ENCODE measurements at regions not wholly inside any gene's neighbourhood (a gene's known extent, or its start where the extent isn't known, plus 50 kb on each side); places are given as distances from the start of the nearest gene placed in this dataset.

DNA sequence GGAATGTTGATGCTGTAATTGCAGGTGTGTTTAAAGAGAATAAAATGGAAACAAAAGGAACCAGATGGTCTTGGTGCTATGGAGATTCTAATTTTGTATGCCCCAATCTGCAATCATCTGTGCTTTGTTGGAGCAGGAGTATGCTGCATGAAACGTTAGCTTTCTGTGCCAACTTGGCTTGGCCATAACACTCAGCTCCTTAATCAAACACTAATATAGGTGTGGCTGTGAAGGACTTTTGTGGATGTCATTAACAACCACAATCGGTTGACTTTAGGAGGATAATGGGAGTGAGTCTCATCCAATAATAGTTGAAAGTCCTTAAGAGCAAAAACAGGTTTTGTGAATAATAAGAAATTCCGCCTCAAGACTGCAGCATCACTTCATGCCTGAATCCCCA is 399.2 kb downstream of the NLGN4X start:
- no peak for DNase-seq

DNA sequence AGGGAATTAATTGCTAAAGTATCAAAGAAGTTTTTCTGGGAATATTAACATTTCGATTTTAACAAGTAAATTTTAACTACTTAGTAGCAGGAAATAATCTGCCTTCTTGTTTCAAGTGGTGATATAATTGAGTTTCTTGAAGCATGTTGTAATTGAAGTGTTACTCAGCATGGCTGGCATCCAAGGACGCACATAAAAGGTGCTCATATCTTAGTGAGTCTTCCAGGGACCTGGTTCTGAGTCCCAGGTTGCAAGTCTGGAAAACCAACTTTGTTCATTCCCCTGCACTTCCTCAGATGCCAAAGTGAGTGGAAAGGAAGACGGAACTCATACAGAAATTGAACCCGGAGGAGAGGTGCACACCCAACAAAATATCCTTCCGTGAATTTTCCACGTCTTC is 399.6 kb downstream of the NLGN4X start:
- DNase-seq: no peak

DNA sequence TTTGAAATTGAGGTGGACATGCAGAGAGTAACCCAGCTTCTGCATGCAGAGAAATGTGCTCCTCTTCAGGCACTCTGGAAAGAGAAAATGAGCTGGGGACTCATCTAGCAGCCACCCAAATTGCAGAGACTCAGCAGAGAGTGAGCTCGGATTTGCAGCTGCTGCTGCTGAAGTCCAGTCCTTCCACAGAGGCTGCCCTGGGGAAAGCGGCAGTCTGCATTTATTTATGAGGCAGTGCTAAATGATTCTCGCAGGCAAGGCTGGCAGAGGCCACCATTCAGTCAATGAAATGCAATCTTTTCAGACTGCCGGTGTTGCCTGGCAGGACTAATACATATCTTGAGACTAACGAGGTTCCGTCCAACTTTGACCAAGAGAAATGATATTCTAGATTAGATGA is 404.8 kb downstream of the NLGN4X start:
- DNase-seq: no peak

DNA sequence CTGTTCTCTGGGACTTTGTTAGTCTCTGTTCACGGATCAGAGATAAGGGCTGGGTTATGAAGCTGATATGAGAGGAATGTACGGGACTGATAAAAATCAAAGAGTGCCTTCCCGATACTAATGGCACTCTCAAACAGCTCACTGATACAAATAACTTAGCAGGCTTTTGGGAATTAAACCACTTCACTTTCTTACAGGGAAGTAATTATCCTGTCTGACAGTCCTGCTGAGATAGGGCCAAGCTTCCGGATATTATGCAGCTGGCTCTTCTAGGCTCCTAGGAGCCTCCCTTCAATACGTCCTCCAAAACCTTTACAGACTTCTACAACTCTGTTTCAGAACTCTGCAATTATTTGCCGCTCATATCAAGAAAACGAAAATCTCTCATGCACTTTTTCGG is 418.0 kb downstream of the NLGN4X start:
- no peak for DNase-seq

DNA sequence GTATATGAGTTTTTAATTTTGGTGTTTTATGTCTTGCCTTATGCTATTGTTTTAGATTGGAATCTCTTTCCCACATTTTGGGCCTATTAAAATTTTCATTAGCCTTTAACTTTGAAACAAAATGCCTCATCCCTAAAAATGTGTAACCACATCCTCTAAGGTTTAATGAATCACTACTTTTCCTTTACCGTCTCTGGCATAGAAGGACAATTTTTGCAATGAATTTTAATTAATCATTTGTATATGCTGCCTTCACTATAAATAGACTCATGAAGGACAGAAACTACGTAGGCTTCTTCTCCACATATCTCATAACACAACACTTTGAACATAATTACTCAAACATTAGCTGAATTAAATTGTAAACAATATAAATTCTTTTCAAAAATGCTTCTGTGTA is 421.5 kb downstream of the NLGN4X start:
- no peak for DNase-seq

DNA sequence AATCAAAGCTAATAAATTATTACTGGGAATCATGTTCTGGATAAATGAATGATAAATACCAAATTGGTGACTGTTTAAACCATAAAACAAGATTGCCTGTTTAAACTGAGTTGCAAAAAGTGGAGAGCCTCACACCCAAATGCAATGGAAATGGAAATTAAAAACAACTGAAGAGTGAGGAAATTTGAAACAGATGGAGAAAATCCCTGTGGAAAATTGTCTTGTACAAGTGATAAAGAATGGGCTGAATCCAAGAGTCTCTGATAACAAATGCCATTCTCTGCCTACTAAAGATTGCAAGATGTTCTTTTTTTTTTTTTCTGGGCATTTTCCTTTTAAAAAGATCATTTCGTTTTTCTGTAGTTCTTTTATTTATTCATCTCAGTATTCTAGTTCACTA is 426.3 kb downstream of the NLGN4X start:
- DNase-seq: no peak

DNA sequence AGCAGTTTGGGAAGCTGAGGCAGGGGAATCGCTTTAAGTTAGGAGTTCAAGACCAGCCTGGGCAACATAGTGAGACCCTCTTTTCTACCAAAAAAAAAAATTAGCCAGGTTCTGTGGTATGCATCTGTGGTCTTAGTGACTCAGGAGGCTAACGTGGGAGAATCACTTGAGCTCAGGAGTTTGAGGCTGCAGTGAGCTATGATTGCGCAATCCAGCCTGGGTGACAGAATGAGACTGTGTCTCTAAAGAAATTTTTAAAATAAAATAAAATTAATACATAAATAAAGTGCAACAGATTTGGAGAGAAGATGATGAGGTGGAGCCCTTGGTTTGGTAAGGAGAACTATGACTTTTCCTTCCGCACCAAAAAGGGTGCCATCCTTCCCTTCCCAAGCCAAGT is 436.9 kb downstream of the NLGN4X start:
- no peak for DNase-seq

DNA sequence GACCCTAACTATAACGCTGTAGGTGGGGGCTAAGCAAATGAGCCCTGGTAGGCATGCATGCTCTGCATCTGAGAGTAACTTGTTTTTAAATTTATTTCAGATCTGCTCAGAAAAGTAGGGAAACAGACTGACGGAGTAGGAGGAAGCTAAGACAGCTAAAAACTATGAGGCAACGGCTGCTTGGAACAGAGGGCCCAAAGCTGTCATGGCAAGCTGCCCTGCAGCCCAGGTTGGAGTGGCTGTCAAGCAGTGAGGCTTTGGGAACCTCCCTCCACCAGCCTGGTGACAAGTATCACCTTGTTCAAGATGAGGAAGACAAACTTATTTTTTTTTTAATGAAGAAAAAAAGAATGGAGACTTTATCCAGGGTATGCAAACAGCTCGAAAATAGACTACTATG is 439.8 kb downstream of the NLGN4X start:
- DNase-seq: no peak

DNA sequence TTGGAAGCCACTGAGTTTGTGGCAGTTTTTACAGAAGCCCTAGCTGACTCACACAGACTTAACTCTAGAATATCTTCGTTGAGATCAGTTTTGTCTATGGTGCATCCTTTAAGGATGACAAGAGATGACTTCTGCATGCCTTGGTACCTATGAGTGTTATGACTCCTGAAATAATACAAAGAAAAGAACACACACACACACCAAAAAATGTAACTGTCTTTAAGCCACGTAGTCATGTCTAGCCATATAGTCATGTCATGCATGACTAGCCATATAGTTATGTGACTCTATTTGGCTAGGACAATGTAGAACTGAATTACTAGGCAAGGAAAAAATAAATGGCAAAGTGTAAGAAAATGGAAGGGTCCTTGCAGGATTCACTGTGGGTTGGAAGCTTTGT is 447.8 kb downstream of the NLGN4X start:
- DNase-seq: no peak

DNA sequence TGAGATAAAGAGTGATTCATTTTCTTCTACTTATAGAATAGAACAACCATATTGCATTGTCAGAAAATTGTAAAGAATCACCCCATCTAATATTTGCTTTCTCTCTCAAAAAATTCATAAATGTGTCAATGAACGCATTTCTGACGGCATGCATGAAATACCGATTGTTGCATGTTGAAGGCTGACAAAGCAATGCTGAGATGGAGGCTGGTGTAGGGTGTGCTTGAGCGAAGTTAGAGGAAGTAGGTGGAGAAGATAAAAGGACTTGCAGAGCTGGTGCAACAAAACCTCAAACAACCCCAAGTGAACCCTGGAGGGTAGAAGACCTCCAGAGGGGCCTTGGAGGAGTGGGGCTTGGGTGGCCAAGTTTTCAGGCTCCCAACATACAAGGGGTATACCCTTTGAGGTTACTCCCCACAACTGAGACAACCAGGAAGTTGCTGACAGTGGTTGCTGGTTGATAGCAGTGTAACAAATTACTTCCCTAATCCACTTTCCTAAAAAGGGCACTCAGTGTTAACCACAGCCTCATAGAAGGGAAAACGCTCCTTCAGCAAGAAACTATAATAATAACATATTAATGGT is 452.7 kb downstream of the NLGN4X start:
- no peak for DNase-seq

DNA sequence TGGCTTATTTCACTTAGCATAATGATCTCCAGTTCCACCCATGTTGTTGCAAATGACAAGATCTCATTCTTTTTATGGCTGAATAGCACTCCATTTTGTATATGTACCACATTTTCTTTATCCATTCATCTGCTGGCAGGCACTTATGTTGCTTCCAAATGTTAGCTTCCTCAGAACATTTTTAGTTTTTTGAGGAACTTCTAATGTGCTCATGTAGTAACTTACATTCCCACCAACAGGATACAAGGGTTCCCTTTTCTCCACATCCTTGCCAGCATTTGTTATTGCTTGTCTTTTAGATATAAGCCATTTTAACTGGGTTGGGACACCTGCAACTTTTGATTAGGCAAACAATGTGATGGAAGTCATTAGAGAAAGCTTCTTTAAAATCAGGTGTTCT is 454.2 kb downstream of the NLGN4X start:
- no peak for DNase-seq

DNA sequence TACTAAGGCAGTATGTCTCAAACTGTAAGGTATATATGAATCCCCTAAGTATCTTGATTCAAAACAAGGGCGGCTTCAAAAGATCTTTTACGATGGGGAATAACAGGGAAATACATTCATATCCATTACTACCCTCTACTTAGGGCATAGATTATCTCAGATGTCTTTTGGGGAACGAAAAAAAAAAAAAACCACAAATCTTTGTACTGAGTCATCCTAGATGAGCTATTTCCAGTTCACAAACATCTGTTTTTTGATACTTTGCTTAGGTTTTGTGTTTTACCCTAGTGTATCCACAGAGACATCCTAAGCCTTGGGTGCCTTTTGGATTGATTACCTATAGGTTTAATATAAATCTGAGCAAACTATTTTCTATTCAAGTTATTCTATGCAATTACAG is 457.2 kb downstream of the NLGN4X start:
- DNase-seq: no peak

DNA sequence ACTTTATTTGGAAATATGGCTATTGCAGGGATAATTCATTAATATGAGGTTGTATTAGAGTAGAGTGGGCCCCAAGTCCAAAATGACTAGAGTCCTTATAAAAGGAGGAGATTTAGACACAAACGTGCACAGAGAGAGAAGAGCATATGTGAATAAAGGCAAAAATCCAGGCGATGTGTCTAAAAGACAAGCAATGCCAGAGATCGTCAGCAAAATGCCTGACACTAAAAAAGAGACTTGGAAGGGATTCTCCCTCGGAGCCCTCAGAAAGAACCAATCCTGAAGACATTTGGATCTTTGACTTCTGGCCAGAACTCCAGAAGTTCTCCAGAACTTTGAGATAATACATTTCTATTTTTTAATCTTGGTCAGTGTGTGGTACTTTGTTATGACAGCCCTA is 472.1 kb downstream of the NLGN4X start:
- DNase-seq: no peak

DNA sequence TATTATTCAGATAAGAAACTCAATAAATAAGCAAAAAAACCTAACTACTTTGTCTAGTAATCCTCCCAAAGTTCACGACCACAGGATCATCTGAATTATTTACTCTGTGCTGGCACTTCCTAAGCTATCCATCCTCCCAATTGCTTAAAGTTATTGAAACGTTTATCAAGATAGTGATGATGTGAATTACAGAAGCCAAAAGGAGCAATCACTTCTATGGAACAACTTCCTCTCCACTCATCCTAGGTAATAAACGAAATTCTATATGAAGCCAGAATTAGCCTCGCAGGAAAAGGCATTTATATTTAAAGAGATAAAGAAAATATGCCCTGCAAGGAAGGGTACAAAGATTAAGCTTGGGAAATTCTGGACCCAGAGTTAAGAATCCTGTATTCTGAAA is 475.4 kb downstream of the NLGN4X start:
- DNase-seq: no peak

DNA sequence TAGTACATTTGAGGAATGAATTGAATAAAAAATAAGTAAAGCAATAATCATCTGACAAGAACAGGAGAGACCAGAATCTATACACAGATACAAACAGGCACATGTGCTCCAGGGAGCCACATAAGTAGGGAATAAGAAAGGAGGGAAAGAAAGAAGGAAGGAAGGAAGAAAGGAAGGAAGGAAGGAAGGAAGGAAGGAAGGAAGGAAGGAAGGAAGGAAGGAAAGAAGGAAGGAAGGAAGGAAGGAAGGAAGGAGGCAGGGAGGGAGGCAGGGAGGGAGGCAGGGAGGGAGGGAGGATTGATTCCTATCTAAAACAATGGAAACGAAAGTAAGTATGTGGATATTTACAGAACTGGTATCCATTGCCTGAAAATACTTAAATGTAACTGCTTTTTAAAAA is 475.8 kb downstream of the NLGN4X start:
- DNase-seq: no peak

DNA sequence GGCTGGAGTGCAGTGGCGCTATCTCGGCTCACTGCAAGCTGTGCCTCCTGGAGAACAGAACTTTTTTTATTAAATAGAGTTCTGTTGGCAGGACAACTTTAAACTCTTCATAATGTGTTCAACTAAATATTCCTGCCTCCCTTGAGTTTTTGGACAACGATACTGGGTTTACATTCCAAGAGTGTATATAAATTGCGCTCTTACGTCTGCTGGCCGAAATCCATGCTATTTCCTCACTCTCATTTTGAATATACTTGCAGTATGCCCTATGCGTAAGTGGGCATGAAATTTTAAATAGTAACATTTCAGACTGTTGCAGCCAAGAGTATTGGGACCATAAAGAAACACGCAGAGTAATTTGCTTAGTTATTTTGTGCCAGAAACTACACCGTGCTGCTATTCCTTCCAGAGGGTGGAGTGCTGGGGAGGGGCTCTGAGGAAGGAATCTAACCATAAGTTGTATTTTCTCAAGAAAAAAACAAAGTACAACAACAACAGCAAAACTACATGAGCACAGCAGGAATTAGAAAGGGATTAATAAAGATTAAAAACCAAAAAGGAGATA is 480.0 kb downstream of the NLGN4X start:
- DNase-seq: no peak

DNA sequence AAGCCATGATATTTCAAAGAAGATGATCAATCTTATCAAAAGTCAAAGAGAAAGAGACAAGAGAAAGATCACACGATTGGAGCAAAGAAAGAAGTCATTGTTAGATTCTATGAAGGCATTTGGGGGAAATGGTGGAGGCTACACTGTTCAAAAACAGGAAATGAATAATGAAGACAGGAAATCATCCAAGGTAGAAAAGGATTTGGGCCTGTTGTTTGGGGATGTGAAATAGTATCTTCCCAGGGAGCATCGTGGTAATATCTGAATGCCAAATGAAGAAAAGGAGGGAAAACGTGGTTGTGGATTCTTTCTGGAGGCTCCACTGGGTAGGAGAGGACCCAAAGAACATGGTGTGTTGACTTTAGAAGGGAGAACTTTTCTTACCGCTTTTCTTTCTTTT is 482.4 kb downstream of the NLGN4X start:
- no peak for DNase-seq

DNA sequence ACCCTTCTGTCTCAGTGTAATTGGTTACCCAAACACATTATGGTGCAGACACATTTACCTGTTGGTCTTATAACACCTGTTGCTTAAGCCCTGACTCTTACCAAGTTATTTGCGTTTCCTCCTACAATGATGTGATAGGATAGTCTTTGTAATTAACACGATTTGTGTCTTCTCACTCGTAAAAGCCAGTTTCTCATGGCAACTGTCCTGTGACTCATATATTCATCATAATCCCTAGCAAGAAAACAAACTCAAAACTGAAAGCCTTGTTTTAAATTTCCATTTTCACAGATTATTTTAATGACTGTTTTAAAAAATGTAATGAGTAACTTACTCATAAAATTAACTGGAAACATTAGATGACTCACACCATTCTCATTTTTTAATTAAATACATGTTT is 495.2 kb downstream of the NLGN4X start:
- no peak for DNase-seq

DNA sequence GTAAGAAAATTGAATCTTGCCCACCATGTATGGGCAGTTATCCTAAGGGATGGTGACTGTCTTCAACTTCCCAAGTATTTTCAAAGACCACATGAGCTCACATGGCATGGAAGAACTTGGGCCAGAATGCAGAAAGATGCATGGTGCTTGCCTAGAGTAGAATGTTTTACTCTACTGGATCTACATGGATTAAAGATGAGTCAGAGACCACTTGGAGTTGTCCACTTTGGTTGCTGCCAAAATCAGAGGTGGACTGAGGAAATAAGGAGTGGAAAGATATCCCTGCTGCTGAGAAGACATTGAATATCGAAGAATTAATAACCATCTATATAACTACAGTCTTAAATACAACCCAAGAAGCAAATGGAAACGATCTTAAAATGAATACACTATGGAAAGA is 498.1 kb downstream of the NLGN4X start:
- no peak for DNase-seq

DNA sequence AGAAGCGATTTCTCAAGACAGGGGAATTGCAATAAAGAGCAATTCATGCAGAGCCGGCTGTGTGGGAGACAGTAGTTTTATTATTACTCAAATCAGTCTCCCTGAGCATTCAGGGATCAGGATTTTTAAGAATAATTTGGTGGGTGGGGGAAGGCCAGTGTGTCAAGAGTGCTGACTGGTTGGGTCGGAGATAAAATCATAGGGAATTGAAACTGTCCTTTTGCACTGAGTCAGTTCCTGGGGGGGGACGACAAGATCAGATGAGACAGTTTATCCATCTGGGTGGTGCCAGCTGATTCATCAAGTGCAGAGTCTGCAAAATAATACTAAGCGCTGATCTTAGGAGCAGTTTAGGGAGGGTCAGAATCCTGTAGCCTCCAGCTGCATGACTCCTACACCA is 502.4 kb downstream of the NLGN4X start:
- DNase-seq: no peak

DNA sequence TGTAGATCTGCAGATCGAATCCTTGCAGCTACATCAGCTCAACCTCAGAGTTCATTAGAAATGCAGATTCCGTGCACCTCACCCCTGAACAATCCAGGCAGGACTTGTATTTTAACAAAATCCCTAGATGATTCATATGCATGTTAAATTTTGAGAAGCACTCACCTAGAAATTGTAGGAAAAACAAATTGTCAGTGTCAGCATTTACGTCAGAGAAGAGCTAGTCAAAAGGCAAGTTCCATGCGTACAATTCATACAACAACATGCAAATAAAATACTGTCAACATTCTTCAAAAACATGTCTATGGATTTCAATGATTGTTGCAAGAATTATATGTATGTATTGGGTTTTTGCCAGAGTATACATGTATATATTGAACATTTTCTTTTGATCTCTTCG is 504.5 kb downstream of the NLGN4X start:
- DNase-seq: no peak

DNA sequence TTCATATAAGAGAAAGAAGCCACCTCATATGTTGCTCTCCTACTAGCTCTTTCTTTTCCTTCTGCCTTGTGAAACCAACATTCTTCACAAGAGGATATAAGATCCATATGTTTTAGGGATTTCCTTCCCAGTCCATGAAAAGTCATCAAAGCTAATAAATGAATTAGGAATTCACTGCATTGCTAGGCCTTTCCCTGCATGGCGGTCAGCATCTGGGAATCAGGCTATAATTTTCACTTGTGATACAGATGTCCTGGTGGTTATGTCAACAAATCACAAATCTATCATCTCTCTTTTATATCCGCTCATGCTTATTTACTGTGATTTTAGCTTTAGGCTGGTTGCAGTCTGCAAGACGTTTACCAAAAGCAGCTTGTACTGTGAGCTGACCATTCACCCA is 510.0 kb downstream of the NLGN4X start:
- no peak for DNase-seq

DNA sequence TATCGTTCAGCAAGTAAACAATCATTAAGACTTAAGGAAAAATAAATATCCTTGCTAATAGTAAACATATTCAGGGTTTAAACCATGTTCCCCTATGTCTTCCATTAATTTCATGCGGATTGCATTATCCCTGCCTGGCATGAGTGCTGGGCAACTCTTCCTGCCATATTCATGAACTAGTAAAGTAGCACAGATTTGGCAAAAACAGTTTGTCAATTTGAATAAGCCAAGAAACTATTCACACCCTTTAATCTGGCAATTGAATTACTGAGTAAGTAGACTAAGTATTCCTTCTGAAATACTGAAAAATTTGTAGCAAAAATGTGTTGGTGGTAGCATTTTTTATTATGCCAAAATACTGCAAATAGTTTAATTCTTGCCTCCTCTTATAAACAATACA is 512.0 kb downstream of the NLGN4X start:
- DNase-seq: no peak

DNA sequence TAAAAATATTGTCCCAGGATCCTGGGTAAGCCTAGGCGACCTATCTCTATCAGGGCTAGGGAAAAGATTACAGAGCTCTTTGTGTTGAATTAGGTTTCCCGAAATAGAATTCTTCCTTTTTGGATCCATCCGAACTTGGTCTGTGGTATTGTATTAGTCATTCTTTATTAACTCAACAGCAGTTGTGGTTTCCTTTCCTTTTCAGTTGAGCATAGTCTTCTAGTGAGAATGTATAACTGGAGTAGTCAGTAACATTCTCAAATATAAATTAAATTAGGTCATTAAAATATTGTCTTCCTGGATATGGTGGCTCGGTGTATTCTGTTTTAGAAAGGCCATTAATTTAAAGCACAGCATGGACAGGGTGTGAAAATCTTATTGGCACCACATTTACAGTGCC is 520.4 kb downstream of the NLGN4X start:
- no peak for DNase-seq

DNA sequence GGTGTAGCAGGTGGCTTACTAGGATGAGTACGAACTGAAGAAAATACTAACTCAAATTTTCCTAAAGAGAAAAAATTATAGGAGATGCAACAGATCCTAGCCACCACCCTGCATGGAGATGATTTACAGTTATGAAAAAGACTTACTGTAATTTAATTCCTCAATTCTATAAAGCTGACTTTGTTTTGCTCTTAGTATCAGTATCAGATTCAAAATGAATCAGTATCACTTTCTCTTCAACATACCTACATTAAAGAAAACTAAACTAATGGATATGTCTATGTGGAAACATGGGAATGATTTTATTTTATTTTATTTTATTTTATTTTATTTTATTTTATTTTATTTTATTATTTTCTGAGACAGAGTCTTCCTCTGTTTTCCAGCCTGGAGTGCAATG is 525.8 kb downstream of the NLGN4X start:
- no peak for DNase-seq

DNA sequence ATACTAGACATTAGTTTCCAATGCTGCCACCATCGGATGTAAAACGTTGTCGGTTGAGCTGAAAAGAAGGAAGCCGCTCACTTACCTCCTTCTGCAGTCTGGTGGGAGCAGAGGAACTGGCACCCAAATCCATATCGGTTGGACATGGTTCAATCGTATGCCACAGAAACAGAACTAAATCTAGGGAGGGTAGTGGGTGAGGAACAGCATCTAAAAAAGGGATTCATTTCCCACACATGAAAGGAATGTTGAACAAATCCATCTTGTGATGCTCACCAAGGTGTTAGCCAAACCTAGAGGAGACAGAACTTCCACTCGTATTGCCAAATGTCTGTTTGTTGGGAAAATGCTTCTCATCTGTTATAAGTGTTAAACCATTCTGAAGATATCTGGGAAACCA is 532.7 kb downstream of the NLGN4X start:
- no peak for DNase-seq
